GM10266 (cell line): ENCODE measurements at regions not wholly inside any gene's neighbourhood (a gene's known extent, or its start where the extent isn't known, plus 50 kb on each side); places are given as distances from the start of the nearest gene placed in this dataset.
A peak's percentile ranks its signal among the peaks of the same experiment; 100 is the strongest.

ENCODE experiments used
- DNase-seq: peaks from one replicate; pipeline ENCODE4 v3.0.0; 2012; ENCODE audit errors: extremely low spot score
- TF ChIP-seq, protein P1 (sequence below): IDR thresholded peaks from 2 replicates; pipeline ENCODE4 v1.5.1; 2012; ENCODE audit warnings: mild to moderate bottlenecking, low read depth; ENCODE audit not compliant: control insufficient read depth, insufficient read depth; ENCODE audit errors: missing control alignments

DNA sequence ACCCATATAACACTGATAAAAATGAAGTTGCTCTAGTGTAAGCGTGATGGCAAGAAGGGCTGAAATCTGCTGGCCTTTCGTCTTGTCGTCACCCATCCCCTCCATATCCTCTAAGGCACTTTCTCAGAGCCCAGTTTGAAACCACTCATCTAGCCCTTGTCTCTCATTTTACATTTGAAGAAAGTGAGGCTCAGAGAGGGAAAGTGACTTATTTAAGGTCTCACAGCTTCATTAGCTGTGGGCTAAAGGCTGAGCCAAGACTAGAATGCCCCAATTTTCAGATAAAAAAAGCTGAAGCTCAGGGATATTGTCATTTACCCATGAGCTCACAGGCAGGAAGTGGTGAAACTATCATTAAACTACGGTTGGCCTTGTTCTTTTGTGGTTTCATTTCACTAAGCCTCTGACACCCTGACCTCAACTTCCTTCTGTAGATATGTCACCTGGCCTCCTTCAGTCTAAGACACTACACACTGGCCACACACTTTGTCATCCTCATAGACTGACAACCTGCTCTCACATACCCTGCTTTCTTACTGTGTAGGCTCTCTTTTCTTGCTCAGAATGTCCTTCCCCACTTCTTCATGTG lies 176.7 kb upstream of the DMAC1 start:
- TF ChIP-seq, protein P1, sequence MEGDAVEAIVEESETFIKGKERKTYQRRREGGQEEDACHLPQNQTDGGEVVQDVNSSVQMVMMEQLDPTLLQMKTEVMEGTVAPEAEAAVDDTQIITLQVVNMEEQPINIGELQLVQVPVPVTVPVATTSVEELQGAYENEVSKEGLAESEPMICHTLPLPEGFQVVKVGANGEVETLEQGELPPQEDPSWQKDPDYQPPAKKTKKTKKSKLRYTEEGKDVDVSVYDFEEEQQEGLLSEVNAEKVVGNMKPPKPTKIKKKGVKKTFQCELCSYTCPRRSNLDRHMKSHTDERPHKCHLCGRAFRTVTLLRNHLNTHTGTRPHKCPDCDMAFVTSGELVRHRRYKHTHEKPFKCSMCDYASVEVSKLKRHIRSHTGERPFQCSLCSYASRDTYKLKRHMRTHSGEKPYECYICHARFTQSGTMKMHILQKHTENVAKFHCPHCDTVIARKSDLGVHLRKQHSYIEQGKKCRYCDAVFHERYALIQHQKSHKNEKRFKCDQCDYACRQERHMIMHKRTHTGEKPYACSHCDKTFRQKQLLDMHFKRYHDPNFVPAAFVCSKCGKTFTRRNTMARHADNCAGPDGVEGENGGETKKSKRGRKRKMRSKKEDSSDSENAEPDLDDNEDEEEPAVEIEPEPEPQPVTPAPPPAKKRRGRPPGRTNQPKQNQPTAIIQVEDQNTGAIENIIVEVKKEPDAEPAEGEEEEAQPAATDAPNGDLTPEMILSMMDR: no peak
- peak; percentile 45 for DNase-seq

DNA sequence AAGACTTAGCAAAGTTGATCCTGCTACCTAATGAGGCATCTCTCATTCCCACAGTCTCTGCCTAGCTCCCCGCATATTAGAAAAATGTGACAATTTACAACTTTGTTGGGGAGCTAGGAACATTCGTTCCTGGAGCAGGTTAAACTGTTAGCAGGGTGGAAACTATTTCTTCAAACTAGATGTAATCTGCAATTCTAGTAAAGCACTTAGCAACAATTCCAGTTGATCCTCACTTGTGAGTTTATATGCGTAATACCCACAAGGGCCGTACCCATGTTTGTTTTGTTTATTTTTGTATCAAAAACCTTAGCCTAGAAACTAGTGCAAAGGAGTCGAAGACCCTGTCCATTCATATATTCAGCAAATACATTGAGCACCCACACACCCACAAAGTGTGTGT lies 175.8 kb upstream of the DMAC1 start:
- TF ChIP-seq, protein P1: no peak
- no peak for DNase-seq

DNA sequence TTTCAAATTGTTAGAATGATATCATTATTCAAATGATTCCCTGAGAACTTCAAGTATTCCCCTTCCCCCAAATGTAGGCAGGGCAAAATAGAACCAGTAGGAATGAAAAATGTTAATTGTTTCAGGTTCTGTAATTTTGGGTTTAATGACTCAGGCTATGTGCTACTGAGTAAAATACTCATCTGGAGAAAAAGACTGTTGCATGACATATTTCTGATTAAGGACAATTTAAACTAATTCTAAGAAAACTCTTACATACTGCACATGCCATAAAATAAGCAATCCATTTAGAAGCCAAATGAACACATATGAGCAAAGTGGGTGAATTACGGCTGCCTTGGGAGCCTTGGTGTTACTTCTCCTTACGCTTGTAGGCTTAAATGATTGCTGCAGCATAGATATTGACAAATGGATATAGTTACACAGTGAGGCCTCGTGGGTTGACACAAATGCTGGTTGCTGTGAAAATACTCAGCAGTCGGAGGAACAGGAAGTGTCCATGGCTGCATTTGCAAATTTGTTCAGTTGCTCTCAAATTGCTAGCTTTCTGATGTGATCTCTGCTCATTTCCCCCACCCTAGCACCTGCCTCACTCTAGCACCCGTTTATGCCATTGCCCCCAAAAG lies 174.9 kb upstream of the DMAC1 start:
- TF ChIP-seq, protein P1: no peak

DNA sequence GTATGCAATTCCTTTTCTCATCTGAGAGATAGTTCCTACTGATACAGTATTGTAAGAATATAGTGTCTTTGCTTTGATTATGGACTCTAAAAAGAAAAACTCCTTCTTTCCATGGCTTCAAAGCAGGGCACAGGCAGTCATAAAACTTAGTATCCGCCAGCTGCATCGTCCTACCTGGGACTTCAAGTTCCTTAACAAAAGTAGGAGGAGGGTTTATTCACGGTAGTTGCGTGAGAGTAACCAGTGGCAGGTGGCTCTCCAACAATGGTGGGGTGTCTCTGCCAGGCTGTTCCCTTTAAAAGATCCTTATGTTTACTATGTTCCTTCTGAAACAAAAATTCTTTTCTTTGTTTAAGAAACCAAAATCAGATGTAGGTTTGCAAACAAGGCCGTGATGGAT lies 173.5 kb upstream of the DMAC1 start:
- TF ChIP-seq, protein P1: no peak

More for the DNA sequence above, 174.9 kb upstream of the DMAC1 start:
- no peak for DNase-seq

DNA sequence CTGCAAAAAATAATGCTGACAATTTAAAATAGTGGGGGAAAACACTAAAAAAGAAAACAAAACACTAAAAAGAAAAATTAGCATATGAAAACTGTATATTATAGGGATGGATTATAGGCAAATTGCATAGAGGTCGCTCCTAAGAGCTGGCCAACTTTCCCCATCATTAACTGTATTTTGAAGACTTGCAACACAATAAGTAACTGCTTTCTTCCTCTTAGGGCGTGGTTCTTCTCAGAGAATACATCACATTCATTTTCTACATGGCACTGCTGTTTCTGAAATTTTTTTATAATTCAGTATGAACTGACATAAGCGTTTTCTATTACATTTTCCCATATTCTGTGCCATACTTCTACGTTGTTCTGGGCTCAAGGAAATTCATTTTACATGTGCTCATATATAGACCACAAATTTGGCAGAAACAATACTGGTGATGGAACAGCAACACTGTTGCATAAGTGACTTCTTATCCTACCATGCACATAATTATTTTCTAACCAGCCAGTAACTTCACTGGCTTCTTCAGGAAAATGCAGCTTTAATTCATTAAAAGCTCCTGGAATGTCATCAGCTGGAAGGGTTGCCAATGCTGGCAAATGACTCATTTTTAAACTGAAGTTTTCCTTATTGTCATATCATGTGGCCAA lies 171.2 kb upstream of the DMAC1 start:
- TF ChIP-seq, protein P1: no peak
- DNase-seq: no peak

More for the DNA sequence above, 173.5 kb upstream of the DMAC1 start:
- DNase-seq: no peak

DNA sequence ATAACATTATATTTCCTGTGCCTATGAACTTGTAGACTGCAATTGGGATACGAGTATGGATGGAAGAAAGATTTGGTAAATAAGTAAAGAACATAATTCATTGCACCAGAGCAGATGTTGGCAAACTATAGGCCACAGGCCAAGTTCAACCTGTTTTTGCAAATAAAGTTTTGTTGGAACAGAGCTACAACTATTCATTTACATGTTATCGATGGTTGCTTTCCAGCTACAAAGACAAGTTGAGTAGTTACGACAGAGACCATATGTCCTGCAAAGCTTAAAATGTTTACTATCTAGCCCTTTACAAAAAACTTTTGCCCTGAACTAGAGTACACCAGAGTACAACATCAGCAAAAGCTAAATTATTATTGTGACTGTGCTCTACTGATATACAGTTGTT lies 169.1 kb upstream of the DMAC1 start:
- DNase-seq: no peak
- TF ChIP-seq, protein P1: no peak

DNA sequence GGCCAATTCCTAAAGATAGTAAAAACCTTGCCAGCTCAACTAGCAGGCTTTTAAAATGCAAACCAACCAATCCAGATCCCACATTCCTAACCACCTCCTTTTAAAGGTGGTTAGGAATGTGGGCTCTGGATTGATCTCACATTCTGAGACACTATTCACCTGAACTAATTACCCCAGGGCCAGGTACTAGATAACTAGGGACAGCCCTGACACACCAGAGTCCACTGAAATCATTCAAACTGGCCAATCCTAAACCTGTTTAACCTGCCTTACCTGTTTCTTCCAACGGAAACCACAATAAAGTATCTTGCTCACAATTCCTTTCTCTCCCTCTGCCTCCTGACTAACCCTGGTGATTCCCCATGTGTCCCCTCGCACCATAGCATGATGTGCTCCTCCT lies 168.3 kb upstream of the DMAC1 start:
- TF ChIP-seq, protein P1: no peak
- DNase-seq: no peak
